Suprapubic skin (tissue), 4 donors: ENCODE measurements at regions not wholly inside any gene's neighbourhood (a gene's known extent, or its start where the extent isn't known, plus 50 kb on each side); places are given as distances from the start of the nearest gene placed in this dataset.

Experiments
- DNase-seq, 2 donors: peaks; one replicate each; pipeline ENCODE4 v3.0.0-alpha.2; 2019; ENCODE audit warnings: low spot score in 2 of 2
- H3K27ac ChIP-seq: fragments of 200-600 bp; sonication (generic); one replicate; pipeline ENCODE4 v1.5.1; 2019
- H3K27me3 ChIP-seq: fragments of 200-600 bp; sonication (generic); one replicate; pipeline ENCODE4 v1.5.1; 2019
- H3K36me3 ChIP-seq: fragments of 200-600 bp; sonication (generic); one replicate; pipeline ENCODE4 v1.5.1; 2019
- H3K4me1 ChIP-seq: fragments of 200-600 bp; sonication (generic); one replicate; pipeline ENCODE4 v1.5.1; 2019
- H3K4me3 ChIP-seq: fragments of 200-600 bp; sonication (generic); one replicate; pipeline ENCODE4 v1.5.1; 2019; ENCODE audit warnings: mild to moderate bottlenecking
- H3K9me3 ChIP-seq: fragments of 200-600 bp; sonication (generic); one replicate; pipeline ENCODE4 v1.5.1; 2019
- EP300 ChIP-seq: sonication (generic); formaldehyde crosslinking; IDR thresholded peaks from one replicate; pipeline ENCODE4 v1.6.1; 2017; ENCODE audit warnings: antibody characterized with exemption
- POLR2A ChIP-seq, 2 donors: fragments of 450-650 bp; IDR thresholded peaks; one replicate each; pipeline ENCODE4 v1.6.1; 2017; ENCODE audit warnings: antibody characterized with exemption in 2 of 2, mild to moderate bottlenecking in 2 of 2, moderate library complexity in 2 of 2
- POLR2AphosphoS5 ChIP-seq, 3 donors: sonication (generic); formaldehyde crosslinking; IDR thresholded peaks; one replicate each; pipeline ENCODE4 v1.6.1; 2017; ENCODE audit warnings: antibody characterized with exemption in 3 of 3
- WGBS: methylation state at CpG from one replicate; pipeline ENCODE4 v1.1.5; 2018; 5-methylcytosine and 5-hydroxymethylcytosine counted together
- TF ChIP-seq, protein P1 (sequence below), 2 donors: fragments of 200-600 bp in 1 of 2; fragments of 450-650 bp in 1 of 2; sonication (generic) in 1 of 2; IDR thresholded peaks; one replicate each; pipeline ENCODE4 v1.5.1; 2016 to 2019; ENCODE audit warnings: antibody characterized with exemption in 2 of 2, mild to moderate bottlenecking in 1 of 2, moderate library complexity in 1 of 2

DNA sequence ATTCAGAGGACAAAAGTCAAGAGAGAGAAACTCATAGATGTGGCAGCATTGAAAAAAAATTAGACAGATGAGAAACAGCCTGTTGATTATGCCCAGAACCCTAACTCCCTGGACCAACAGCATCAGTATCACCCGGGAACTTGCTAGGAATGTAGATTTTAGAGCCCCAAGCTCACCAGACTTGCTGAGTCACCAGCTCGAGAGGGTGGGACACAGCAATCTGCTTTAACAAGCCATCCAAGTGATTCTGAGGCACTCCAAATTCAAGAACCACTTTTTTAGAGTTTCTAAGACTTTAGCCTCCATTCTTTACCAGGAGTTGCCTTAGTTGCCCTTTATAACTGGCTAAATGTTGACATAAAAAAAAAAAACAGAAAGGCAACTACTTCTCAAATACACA, 70.9 kb downstream of the CGGBP1 start:
- no peak overlapping the region for H3K4me3 ChIP-seq
- H3K4me1 ChIP-seq, result no peaks in the 10 kb centered on the region
- no peak overlapping the region for H3K27ac ChIP-seq
- 35% methylated on average over 2 of the region's 2 CpGs for WGBS
- no peaks in the 10 kb centered on the region for H3K27me3 ChIP-seq
- no peak for DNase-seq
- TF ChIP-seq EP300 (no peak), POLR2AphosphoS5 (IDR thresholded peaks at IDR 0.05) (no peak), POLR2A (IDR thresholded peaks at IDR 0.05) (no peak)
- TF ChIP-seq, protein P1, sequence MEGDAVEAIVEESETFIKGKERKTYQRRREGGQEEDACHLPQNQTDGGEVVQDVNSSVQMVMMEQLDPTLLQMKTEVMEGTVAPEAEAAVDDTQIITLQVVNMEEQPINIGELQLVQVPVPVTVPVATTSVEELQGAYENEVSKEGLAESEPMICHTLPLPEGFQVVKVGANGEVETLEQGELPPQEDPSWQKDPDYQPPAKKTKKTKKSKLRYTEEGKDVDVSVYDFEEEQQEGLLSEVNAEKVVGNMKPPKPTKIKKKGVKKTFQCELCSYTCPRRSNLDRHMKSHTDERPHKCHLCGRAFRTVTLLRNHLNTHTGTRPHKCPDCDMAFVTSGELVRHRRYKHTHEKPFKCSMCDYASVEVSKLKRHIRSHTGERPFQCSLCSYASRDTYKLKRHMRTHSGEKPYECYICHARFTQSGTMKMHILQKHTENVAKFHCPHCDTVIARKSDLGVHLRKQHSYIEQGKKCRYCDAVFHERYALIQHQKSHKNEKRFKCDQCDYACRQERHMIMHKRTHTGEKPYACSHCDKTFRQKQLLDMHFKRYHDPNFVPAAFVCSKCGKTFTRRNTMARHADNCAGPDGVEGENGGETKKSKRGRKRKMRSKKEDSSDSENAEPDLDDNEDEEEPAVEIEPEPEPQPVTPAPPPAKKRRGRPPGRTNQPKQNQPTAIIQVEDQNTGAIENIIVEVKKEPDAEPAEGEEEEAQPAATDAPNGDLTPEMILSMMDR (IDR thresholded peaks at IDR 0.05), result no peak
- H3K9me3 ChIP-seq, result no peaks in the 10 kb centered on the region
- no peaks in the 10 kb centered on the region for H3K36me3 ChIP-seq

DNA sequence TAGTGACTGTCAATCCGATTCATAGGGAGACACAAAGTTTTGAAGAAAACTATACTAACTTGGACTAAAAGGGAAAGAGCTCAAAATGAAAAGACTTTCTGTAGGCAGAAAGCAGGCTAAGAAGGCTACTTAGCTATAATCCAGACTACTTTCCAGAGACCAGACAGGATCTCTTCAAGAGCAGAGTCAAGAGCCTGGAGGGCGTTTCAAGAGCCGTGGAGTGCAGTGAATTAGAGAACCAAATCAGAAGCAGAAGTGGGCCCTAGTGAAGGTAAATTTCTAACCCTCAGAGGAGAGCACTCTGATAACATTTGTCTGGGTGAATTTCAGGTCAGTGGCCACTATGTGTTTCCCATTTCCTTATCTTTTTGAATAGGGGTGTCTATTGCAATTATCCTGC, 76.4 kb downstream of the CGGBP1 start:
- TF ChIP-seq, protein P1 (IDR thresholded peaks at IDR 0.05), result no peak
- no peaks in the 10 kb centered on the region for H3K27me3 ChIP-seq
- DNase-seq, result no peak
- peaks cover 4% of the 10 kb centered on the region for H3K9me3 ChIP-seq
- H3K27ac ChIP-seq, result no peak overlapping the region
- no peak overlapping the region for H3K4me3 ChIP-seq
- H3K4me1 ChIP-seq, result no peaks in the 10 kb centered on the region
- no peaks in the 10 kb centered on the region for H3K36me3 ChIP-seq
- 43% methylated on average over 3 of the region's 3 CpGs for WGBS

DNA sequence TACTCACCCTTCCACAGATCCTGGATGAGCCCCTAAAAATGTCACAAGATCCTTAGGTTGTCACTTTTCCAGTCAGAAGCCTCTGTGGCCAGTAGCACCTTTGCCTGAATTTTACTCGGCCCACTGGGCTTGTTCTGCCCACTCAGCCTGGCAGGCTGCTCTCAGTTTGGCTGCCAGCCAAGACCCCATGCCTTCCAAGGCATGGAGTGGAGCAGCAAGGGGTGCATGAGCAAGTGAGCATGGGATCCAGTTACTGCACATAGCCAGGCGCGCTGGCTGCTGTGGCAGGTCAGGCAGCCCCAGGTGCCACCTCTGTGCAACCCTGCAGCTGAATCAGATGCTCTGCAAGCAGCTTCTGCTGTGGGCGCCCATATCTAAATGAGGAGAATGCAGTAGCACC, 79.3 kb downstream of the CGGBP1 start:
- H3K27me3 ChIP-seq, result no peaks in the 10 kb centered on the region
- no peaks in the 10 kb centered on the region for H3K36me3 ChIP-seq
- TF ChIP-seq EP300 (no peak), POLR2AphosphoS5 (IDR thresholded peaks at IDR 0.05) (no peak), POLR2A (IDR thresholded peaks at IDR 0.05) (no peak)
- TF ChIP-seq, protein P1 (IDR thresholded peaks at IDR 0.05), result no peak
- H3K4me3 ChIP-seq, result no peak overlapping the region
- DNase-seq, result no peak
- no peak overlapping the region for H3K27ac ChIP-seq
- peaks cover 4% of the 10 kb centered on the region for H3K9me3 ChIP-seq
- no CpG with 5 or more reads among the region's 4 CpGs for whole genome bisulfite sequencing
- no peaks in the 10 kb centered on the region for H3K4me1 ChIP-seq

DNA sequence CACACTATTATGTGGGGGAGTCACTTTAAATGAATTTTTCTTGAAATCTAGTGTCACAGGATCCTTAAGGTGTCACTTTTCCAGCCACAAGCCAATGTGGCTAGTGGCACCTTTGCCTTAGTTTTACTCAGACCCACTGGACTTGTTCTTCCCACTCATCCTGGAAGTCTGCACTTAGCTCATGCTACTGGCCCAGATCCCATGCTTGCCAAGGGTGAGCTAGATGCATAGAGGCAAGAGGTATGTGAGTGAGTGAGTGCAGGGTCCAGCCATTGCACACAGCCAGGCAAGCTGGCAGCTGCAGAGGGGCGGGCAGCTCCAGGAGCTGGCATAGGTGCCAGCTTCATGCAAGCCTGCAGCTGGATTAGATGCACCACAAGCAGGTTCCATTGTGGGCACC, 81.0 kb downstream of the CGGBP1 start:
- Histone ChIP-seq H3K4me3 (no peak overlapping the region), H3K27me3 (no peaks in the 10 kb centered on the region), H3K36me3 (no peaks in the 10 kb centered on the region), H3K9me3 (peaks cover 4% of the 10 kb centered on the region), H3K4me1 (no peaks in the 10 kb centered on the region), H3K27ac (no peak overlapping the region)
- no CpG with 5 or more reads among the region's 1 CpG for WGBS
- DNase-seq, result no peak
- TF ChIP-seq EP300, result no peak
- TF ChIP-seq, protein P1 (IDR thresholded peaks at IDR 0.05), result no peak
- TF ChIP-seq POLR2AphosphoS5 (IDR thresholded peaks at IDR 0.05), result no peak
- no peak for TF ChIP-seq POLR2A (IDR thresholded peaks at IDR 0.05)

DNA sequence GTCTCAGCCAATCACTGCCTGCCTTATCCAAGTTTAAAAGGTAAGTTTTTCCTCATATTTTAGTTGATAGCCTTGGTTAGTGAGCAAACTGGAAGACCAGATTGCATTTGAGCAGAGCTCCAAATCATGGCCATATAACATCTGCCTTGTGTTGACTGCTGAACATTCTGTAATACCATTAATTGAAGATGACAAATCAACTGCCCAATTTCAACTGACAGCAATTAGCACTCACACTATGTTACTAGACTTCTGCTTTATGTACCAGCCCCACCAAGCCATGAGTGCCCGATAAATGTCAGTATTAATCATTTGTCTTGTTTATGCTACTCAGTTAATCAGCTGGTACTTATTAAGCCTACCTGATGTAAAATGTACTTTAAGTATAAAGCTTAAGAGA, 83.1 kb downstream of the CGGBP1 start:
- H3K4me3 ChIP-seq, result no peak overlapping the region
- no peak overlapping the region for H3K27ac ChIP-seq
- peaks cover 4% of the 10 kb centered on the region for H3K9me3 ChIP-seq
- H3K4me1 ChIP-seq, result no peaks in the 10 kb centered on the region
- DNase-seq, result no peak
- 54% methylated on average over 1 of the region's 1 CpG for WGBS
- TF ChIP-seq, protein P1 (IDR thresholded peaks at IDR 0.05), result no peak
- TF ChIP-seq POLR2A (IDR thresholded peaks at IDR 0.05) (no peak), POLR2AphosphoS5 (IDR thresholded peaks at IDR 0.05) (no peak), EP300 (no peak)
- H3K27me3 ChIP-seq, result no peaks in the 10 kb centered on the region
- H3K36me3 ChIP-seq, result no peaks in the 10 kb centered on the region
